ENCODE measurements at regions not wholly inside any gene's neighbourhood (a gene's known extent, or its start where the extent isn't known, plus 50 kb on each side); places are given as distances from the start of the nearest gene placed in this dataset.

GRCh38 chr2:6524691-6525474, 340.8 kb downstream of the CMPK2 start:
- ChIA-PET CTCF (no interaction called here), POLR2A (ENCODE audit: unreplicated experiment) (no interaction called here)
- H3K9me2 ChIP-seq (ENCODE audit: insufficient read depth), result no peaks in the 10 kb centered on the region
- peaks cover 26% of the 10 kb centered on the region; the same call in 1 of the 2 replicates for H3K27me3 ChIP-seq (ENCODE audit: insufficient read depth, low read depth)
- no peak overlapping the region for H3K4me2 ChIP-seq
- no peak for DNase-seq
- H3K36me3 ChIP-seq (ENCODE audit: low read depth), result no peaks in the 10 kb centered on the region
- H3K4me3 ChIP-seq, result no peak overlapping the region
- H3K4me1 ChIP-seq (replicated peaks; ENCODE audit: insufficient read depth), result no peaks in the 10 kb centered on the region
- H3F3A ChIP-seq (ENCODE audit: insufficient read depth, low read depth), result no peaks in the 10 kb centered on the region
- no peak overlapping the region for H2AFZ ChIP-seq
- no peaks in the 10 kb centered on the region for H3K9me3 ChIP-seq (ENCODE audit: insufficient read depth, low read depth)
- H3K79me2 ChIP-seq (ENCODE audit: low read depth), result no peaks in the 10 kb centered on the region
- no peak overlapping the region for H3K27ac ChIP-seq
- TF ChIP-seq EZH2 (IDR thresholded peaks at IDR 0.05; ENCODE audit: low read depth) (no peak), CTCF (conservative IDR thresholded peaks at IDR 0.05) (no peak)
- no TSS peak for BruUV-seq (replicated peaks)
- intact Hi-C loops (cut with micrococcal nuclease; ENCODE audit: unreplicated experiment), result no loop called here
- H4K20me1 ChIP-seq (ENCODE audit: insufficient read depth), result no peaks in the 10 kb centered on the region

- no peaks in the 10 kb centered on the region for H3K9me3 ChIP-seq (ENCODE audit: insufficient read depth, low read depth)
- POLR2A ChIA-PET (ENCODE audit: unreplicated experiment), result no interaction called here
- H2AFZ ChIP-seq, result no peak overlapping the region
These were observed 340.2 kb downstream of the CMPK2 start for GRCh38 chr2:6525475-6525964.

GRCh38 chr2:6526093-6526824, 339.4 kb downstream of the CMPK2 start:
- Histone ChIP-seq H3K79me2 (ENCODE audit: low read depth) (no peaks in the 10 kb centered on the region), H3K4me3 (no peak overlapping the region), H2AFZ (no peak overlapping the region), H3K27me3 (ENCODE audit: insufficient read depth, low read depth) (peaks cover 26% of the 10 kb centered on the region; the same call in 1 of the 2 replicates), H3K27ac (no peak overlapping the region), H3K4me2 (no peak overlapping the region), H3F3A (ENCODE audit: insufficient read depth, low read depth) (no peaks in the 10 kb centered on the region), H3K9me3 (ENCODE audit: insufficient read depth, low read depth) (no peaks in the 10 kb centered on the region), H4K20me1 (ENCODE audit: insufficient read depth) (no peaks in the 10 kb centered on the region), H3K4me1 (replicated peaks; ENCODE audit: insufficient read depth) (no peaks in the 10 kb centered on the region), H3K9me2 (ENCODE audit: insufficient read depth) (no peaks in the 10 kb centered on the region), H3K36me3 (ENCODE audit: low read depth) (no peaks in the 10 kb centered on the region)
- ChIA-PET POLR2A (ENCODE audit: unreplicated experiment) (no interaction called here), CTCF (no interaction called here)
- intact Hi-C loops (cut with micrococcal nuclease; ENCODE audit: unreplicated experiment), result no loop called here
- no TSS peak for BruUV-seq (replicated peaks)
- TF ChIP-seq CTCF (conservative IDR thresholded peaks at IDR 0.05) (peak; percentile 67), EZH2 (IDR thresholded peaks at IDR 0.05; ENCODE audit: low read depth) (no peak)
- no peak for DNase-seq

More at GRCh38 chr2:6525475-6525964, 340.2 kb downstream of the CMPK2 start:
- no peaks in the 10 kb centered on the region for H3K36me3 ChIP-seq (ENCODE audit: low read depth)
- DNase-seq, result no peak
- no peaks in the 10 kb centered on the region for H3K9me2 ChIP-seq (ENCODE audit: insufficient read depth)
- no peaks in the 10 kb centered on the region for H3K79me2 ChIP-seq (ENCODE audit: low read depth)
- TF ChIP-seq CTCF (conservative IDR thresholded peaks at IDR 0.05), result no peak
- CTCF ChIA-PET, result no interaction called here
- peaks cover 26% of the 10 kb centered on the region; the same call in 1 of the 2 replicates for H3K27me3 ChIP-seq (ENCODE audit: insufficient read depth, low read depth)
- BruUV-seq (replicated peaks), result no TSS peak
- H3K27ac ChIP-seq, result no peak overlapping the region
- no peak overlapping the region for H3K4me3 ChIP-seq
- no peaks in the 10 kb centered on the region for H4K20me1 ChIP-seq (ENCODE audit: insufficient read depth)
- intact Hi-C loops (cut with micrococcal nuclease; ENCODE audit: unreplicated experiment), result no loop called here
- no peak overlapping the region for H3K4me2 ChIP-seq
- no peaks in the 10 kb centered on the region for H3K4me1 ChIP-seq (replicated peaks; ENCODE audit: insufficient read depth)
- no peaks in the 10 kb centered on the region for H3F3A ChIP-seq (ENCODE audit: insufficient read depth, low read depth)

Measured in PC-9 (cell line).